Occipital lobe (tissue), 1 donor: ENCODE measurements at regions not wholly inside any gene's neighbourhood (a gene's known extent, or its start where the extent isn't known, plus 50 kb on each side); places are given as distances from the start of the nearest gene placed in this dataset.

ENCODE experiments used
- DNase-seq: peaks from one replicate; lab custom pipeline; 2025; lab: John Stamatoyannopoulos, UW

- DNase-seq = no peak
These were observed 182.6 kb downstream of the ARRDC4 start for GRCh38 chr15:98143116-98143515.

DNA sequence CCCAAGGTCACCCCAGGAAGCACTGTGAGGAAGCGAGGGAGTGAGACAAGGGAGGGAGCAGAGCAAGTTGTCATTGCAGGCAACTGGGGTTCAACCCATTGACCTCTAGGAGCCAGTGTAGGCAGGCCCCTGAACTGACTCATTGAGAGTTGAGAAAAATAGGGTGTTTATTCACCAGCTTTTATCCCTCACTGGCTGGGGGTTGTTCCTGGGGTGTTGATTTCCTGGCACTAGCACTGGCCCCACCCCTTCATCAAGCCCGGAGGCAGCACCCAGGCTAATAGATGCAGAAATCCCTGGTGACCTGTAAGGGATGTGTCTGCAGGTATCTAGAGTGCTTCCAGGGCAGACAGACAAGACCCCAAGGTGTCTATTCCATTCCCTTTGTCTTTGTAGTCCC is 183.9 kb downstream of the ARRDC4 start:
- no peak for DNase-seq

DNA sequence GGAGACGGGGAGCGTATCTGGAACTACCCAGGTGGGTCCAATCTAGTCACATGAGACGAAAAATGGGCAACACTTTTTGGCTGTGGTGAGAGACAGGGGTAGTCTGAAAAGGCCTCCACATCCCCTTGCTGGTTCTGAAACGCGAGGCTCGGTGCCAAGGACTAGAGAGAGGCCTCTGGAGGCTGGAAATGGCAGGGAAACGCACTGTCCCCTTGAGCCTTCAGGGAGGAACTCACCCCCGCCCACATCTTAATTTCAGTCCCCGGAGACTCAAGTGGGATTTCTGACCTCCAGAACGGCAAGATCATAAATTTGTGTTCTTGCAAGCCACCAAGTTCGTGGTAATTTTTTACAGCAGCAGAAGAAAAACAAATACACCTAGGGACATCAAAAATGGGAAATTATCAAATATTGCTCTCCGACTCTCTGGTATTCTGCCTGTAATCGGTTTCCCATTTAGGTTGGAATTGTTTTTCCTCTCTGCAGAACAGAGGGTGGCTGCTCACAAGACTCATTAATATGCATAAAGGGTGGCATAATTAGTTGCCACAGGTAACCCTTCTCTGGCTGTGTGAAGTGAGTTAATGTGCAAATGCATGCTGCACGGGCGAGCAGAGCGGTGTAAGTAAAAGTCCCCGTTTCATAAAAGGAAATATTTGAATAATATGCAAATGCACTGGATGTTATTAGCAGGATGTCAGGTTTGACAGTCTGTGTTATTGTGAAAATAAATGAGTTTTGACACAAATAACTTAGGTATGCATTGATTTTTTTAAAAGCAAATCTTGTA is 185.7 kb downstream of the ARRDC4 start:
- DNase-seq = no peak

GRCh38 chr15:98147415-98147814 is 186.9 kb downstream of the ARRDC4 start:
- no peak for DNase-seq

- no peak for DNase-seq
These were observed 189.6 kb downstream of the ARRDC4 start for GRCh38 chr15:98150084-98150483.

- no peak for DNase-seq
These were observed 190.0 kb downstream of the ARRDC4 start for GRCh38 chr15:98150536-98150935.

DNA sequence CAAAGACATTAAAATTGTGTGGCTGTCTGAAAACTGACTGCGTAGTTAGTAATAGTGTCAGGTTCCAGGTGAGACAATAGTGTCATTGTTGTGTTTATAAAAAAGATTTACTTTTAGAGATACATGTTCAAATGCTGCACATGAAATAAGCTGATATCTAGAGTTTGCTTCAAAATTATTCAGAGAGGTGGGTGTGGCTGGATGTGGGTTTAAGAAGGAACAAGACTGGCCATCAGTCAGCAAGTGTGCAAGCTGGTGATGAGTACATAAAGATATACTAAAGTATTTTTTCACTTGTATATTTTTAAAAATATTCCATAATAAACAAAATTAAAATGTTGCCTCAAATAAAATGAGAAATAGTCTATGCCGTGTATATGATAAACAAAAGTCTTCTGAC is 190.6 kb downstream of the ARRDC4 start:
- no peak for DNase-seq

DNA sequence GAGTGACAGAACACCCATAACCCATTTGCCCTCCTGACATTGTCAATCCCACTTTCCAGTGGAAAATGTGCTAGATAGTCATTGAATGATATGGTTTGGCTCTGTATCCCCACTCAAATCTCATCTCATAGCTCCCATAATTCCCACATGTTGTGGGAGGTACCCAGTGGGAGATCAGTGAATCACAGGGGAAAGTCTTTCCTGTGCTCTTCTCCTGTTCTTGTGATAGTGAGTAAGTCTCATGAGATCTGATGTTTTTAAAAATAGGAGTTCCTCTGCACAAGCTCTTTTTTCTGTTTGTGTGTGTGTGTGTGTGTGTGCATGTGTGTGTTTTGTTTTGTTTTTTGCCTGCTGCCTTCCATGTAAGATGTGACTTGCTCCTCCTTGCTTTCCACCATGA is 191.7 kb downstream of the ARRDC4 start:
- no peak for DNase-seq

- no peak for DNase-seq
These were observed 194.4 kb downstream of the ARRDC4 start for GRCh38 chr15:98154863-98155262.

DNA sequence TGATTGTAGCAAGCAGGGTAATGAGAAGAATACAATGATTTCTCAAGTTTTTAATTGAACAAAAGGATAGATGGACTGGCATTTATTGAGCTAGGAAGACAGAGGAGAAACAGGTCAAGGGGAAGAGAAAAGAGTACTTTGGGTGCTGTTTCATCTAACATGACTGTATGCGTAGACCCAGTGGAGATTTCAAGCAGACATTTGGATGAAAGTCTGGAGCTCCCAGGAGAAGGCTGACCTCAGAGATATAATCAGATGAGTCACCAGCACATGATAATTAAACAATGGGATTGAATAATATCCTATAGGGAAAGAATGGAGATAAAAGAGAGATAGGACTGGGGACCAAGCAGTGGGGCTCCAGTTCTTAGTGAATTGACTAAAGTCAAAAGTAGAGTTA is 194.9 kb downstream of the ARRDC4 start:
- no peak for DNase-seq

DNA sequence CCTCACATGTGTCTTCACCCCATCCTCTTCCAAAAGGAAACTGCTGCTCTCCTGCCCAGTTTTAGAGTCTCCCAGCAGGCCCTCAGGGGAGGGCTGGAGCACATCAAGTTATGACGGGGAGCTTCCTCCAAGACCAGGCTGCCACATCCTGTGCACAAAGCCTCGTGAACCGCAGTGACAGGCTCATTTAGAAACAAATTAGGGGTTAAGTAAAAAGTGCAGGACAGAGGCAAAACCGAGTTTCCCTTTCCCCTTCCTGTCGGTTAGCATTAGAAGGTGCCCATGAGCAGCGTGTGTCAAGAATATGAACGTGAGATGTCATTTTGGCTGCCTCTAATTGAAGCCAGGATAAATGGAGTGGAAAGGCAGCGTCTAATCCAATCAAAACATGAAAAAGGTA is 199.7 kb downstream of the ARRDC4 start:
- no peak for DNase-seq

DNA sequence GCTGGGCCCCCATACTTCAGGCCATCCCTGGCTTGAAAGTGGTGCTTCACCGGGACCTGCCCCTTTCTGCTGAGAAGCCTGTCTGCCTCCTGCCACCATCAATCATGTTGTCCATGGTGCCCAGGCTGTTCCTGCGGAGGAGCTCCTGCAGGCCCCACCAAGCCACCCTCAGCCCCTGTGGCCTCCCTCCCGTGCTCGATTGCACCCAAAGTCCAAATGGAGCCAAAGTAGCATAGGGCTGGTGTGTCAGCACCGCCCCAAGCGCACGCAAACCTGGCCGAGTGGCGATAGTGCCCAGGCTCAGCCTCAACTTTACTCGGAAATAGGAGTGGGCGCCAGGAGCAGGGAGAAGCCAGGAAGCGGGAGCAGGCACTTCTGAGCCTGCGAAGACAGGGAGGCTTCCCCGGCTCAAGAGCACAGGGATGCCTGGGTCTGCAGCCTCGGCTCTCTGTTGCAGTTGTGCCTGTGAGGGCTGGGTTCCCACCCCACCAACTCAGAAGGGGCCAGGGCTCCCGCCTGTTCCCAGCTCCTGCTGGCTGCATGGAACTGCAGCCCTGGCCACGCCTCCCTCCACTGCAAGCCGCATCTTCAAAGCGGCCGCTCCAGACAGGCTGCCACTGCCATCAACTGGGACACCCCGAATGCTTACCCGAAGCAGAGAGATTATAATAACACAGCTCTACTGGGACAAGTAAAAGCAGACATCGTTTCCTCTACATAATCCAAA is 203.0 kb downstream of the ARRDC4 start:
- DNase-seq = no peak

DNA sequence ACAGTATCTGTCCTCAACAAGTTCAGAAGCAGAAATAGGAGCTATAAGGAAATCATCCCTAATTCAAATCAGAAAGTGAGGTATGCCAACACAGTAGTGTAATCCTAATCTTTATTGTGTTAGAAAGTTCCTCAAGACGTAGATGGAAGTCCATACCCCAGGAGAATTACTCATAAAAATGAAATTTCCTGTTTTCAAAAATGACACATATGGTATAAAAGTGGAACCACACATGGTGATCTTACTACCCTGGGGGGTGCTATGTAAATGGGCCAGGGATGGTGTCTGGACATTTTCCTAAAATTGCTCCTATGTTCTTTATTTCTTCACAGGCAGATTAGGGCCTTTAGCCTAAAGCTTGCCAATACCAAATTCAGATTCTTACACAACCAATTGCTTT is 204.1 kb downstream of the ARRDC4 start:
- DNase-seq = no peak

- no peak for DNase-seq
These were observed 204.5 kb downstream of the ARRDC4 start for GRCh38 chr15:98164986-98165385.

- DNase-seq = no peak
These were observed 207.3 kb downstream of the ARRDC4 start for GRCh38 chr15:98167722-98168268.

- no peak for DNase-seq
These were observed 209.0 kb downstream of the ARRDC4 start for GRCh38 chr15:98169551-98169950.

DNA sequence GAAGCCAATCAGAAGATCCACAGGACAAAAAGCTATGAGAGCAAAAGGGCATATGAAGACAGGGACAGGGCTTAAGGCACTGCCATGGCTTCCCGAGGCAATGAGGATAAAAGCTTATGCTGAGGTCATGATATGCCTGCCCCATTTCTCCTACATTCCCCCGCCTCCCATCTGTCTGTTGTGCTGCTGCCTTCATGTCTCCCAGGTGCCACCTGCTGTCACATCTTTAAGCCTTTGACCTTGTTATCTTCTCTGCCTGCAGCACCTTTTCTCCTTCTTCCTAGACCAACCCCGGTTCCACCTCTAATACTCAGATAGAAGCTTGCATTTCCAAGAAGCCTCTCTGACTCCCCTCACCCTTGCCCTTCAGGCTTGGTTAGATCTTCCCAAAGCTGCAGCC is 213.8 kb downstream of the ARRDC4 start:
- DNase-seq = no peak

DNA sequence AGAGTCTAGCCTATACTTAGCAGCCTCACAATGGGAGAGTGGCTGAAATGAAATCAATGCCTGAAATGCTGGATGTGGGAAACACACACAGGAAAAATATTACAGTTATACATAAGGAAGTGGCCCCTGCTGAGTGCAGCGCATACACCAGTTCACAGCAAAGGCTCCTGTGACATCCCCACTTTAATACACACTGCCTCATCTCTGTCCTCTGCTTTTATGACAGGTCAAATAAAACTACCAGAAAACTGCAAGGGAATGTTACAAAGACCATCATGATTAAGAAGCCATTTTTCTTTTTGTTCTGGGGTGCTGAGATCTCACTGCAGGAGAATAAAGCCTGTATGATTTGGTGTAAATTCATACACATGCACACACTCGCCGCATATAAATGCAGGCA is 214.3 kb downstream of the ARRDC4 start:
- no peak for DNase-seq

DNA sequence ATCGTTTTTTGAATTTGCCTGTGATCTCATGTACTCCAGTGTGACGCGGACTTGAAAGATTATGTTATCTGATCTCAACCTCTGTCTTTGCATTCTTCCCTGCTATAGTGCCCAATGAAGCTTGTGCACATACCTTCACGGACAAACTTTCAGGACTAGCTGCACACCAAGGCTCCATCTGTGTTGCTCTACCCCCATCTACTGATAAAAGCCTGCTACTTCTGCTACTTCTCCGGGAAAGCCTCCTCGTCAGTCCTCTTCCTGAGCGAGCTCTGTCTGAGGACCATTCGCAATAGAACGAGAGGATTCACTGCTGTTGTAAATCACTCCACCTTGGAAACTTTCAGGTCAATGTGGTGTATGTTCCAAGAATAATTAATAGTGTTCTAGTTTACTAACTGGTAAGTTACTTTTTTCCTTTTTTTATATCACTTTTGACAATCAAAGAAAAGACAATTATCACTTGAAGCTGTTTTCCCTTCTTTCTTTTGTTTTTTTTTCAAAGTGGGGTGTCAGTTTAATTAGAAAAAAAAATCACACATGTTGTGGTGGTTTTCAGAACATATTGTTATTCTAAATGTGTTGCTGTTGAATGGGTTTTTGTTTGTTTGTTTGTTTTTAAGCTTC is 217.6 kb downstream of the ARRDC4 start:
- DNase-seq = peak; percentile 36

DNA sequence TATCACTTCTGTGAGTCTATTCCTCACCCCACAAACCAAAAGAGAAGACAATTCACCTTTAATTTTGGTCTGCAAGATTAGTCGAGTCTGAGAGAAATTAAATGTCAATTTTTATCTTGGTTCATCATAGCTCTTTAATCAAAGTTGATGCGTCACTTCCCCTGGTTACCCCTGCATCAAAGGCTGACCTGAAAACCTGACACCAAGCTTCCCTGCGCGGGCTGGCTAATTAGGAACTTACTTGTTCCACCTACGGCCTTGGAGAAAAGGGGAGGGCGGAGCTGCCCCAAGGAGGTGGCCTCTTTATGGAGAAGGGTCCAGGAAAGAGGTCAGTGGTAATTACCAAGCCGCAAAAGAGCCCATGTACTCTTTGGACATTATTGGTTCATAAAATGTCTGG is 218.4 kb downstream of the ARRDC4 start:
- DNase-seq = no peak

DNA sequence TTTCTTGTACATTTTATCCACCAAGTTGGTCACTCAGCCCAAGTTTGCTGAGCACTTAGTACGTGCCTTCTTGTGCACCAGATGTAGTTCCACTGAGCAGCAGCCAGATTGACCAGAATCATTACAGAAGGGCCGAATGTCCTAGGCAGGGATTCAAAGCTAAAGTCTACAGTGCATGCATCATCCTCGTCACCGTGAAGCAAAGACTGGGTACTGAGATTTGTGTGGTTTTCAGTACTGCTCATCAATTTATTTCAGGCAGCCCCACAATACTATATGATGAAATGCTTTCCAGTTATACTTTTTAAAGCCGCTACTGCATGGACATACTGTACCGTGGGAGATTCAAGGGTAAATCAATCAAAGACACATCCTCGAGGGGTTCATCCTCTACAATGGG is 227.0 kb downstream of the ARRDC4 start:
- DNase-seq = no peak

GRCh38 chr15:98190914-98191313 is 230.4 kb downstream of the ARRDC4 start:
- no peak for DNase-seq
